Esophagus muscularis mucosa (tissue), 4 donors: ENCODE measurements at regions not wholly inside any gene's neighbourhood (a gene's known extent, or its start where the extent isn't known, plus 50 kb on each side); places are given as distances from the start of the nearest gene placed in this dataset.
A peak's percentile ranks its signal among the peaks of the same experiment; 100 is the strongest.

Source experiments
- DNase-seq: peaks from one replicate; pipeline ENCODE4 v3.0.0-alpha.2; 2017; ENCODE audit errors: extremely low spot score
- H3K27ac ChIP-seq, 4 donors: fragments of 200-600 bp; sonication (generic); replicated peaks in 1 of 4; 1 replicate in 3 of 4; 2 replicates in 1 of 4; pipeline ENCODE4 v1.5.1; 2016 to 2019; ENCODE audit warnings: mild to moderate bottlenecking in 1 of 4
- H3K27me3 ChIP-seq, 4 donors: fragments of 200-600 bp; sonication (generic); one replicate each; pipeline versions ENCODE4 v1.5.1 to v1.6.0; 2016 to 2019
- H3K36me3 ChIP-seq, 4 donors: fragments of 200-600 bp; sonication (generic); one replicate each; pipeline ENCODE4 v1.5.1; 2016 to 2019
- H3K4me1 ChIP-seq, 4 donors: fragments of 200-600 bp; sonication (generic); one replicate each; pipeline ENCODE4 v1.5.1; 2016 to 2019
- H3K4me3 ChIP-seq, 4 donors: fragments of 200-600 bp; sonication (generic); 1 replicate in 2 of 4; 2 replicates in 2 of 4; pipeline ENCODE4 v1.5.1; 2016 to 2019; ENCODE audit warnings: mild to moderate bottlenecking in 4 of 4, moderate library complexity in 1 of 4
- H3K9me3 ChIP-seq, 4 donors: fragments of 200-600 bp; sonication (generic); 1 replicate in 3 of 4; 2 replicates in 1 of 4; pipeline ENCODE4 v1.5.1; 2016 to 2019
- EP300 ChIP-seq: sonication (generic); formaldehyde crosslinking; IDR thresholded peaks from one replicate; pipeline ENCODE4 v1.6.1; 2017; ENCODE audit warnings: antibody characterized with exemption
- POLR2A ChIP-seq: fragments of 450-650 bp; IDR thresholded peaks from one replicate; pipeline ENCODE4 v1.6.1; 2017; ENCODE audit warnings: antibody characterized with exemption, moderate library complexity, mild to moderate bottlenecking, low read depth
- POLR2AphosphoS5 ChIP-seq, 2 donors: sonication (generic); formaldehyde crosslinking; IDR thresholded peaks; one replicate each; pipeline ENCODE4 v1.6.1; 2017; ENCODE audit warnings: antibody characterized with exemption in 2 of 2
- whole genome bisulfite sequencing: methylation state at CpG from one replicate; pipeline ENCODE4 v1.1.5; 2018; 5-methylcytosine and 5-hydroxymethylcytosine counted together
- intact Hi-C: fragments of 100-400 bp; cut with DNase I; formaldehyde crosslinking; loops from one replicate; pipeline ENCODE4 v1.15.1; 2023
- TF ChIP-seq, protein P1 (sequence below), 3 experiments: fragments of 200-600 bp in 2 of 3; fragments of 450-650 bp in 1 of 3; sonication (generic) in 2 of 3; IDR thresholded peaks; one replicate each; pipeline ENCODE4 v1.5.1; 2017 to 2019; ENCODE audit warnings: antibody characterized with exemption in 3 of 3, mild to moderate bottlenecking in 2 of 3, moderate library complexity in 1 of 3

DNA sequence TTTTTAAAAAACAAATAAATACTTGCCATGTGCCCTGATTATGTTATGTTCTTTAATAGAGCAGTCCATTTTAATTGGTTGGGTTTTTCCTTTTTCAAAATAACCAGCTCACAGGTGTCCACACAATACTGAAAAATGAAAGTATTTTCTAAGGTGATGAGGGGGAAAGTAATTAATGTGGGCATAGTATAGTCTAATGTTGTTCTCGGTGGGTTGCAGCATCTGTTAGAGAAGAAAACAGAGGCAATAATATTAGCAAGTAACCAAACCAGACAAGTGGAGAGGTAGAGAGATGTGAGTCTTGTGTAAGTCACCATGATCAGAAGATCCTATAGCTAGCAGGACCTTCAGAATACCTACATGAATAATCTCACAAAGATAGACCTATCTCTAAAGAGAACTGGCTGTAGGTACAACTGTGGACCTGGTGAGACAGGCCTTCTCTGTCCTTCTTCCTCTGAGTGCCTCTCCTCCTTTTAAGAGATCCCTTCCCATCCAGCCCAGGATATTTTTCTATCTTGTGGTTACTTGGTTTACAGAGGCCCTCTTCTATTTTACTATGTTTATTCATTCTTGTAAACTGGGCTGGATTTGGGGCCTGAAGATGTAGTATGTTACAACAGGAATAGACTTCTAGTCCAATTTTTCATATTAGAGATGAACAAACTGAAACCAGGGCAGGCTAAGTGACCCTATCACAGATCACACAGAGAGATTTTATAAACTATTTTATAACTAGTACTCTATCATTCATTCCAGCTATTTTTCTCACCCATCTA is 67.1 kb upstream of the MSTN start:
- intact Hi-C loops: no loop called here
- Histone ChIP-seq H3K9me3 (no peaks in the 10 kb centered on the region), H3K27ac (no peak overlapping the region), H3K36me3 (no peaks in the 10 kb centered on the region), H3K4me1 (no peaks in the 10 kb centered on the region), H3K4me3 (no peak overlapping the region), H3K27me3 (no peaks in the 10 kb centered on the region)
- TF ChIP-seq EP300 (no peak), POLR2A (no peak)
- TF ChIP-seq, protein P1, sequence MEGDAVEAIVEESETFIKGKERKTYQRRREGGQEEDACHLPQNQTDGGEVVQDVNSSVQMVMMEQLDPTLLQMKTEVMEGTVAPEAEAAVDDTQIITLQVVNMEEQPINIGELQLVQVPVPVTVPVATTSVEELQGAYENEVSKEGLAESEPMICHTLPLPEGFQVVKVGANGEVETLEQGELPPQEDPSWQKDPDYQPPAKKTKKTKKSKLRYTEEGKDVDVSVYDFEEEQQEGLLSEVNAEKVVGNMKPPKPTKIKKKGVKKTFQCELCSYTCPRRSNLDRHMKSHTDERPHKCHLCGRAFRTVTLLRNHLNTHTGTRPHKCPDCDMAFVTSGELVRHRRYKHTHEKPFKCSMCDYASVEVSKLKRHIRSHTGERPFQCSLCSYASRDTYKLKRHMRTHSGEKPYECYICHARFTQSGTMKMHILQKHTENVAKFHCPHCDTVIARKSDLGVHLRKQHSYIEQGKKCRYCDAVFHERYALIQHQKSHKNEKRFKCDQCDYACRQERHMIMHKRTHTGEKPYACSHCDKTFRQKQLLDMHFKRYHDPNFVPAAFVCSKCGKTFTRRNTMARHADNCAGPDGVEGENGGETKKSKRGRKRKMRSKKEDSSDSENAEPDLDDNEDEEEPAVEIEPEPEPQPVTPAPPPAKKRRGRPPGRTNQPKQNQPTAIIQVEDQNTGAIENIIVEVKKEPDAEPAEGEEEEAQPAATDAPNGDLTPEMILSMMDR (IDR thresholded peaks at IDR 0.05): no peak
- no peak for DNase-seq
- 97% methylated on average over 1 of the region's 1 CpG for WGBS

DNA sequence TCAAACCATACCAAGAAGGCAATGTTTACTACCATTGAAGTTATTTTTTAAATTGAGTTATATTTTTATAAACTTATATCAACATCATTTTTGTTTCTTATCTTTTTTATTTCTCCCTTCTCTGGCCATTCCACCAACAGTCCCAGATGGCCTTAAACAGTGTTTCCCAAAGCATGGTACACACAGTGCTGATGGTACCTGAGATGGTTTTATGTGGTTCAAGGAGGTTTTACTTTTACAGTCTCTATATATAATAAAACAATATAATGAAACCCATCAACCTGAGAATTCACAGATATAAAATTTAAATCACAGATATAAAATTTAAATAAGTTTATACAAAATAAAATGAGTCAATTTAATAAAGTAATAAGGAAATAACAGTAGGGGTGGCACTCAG is 65.1 kb upstream of the MSTN start:
- DNase-seq: no peak
- Histone ChIP-seq H3K4me3 (no peak overlapping the region), H3K4me1 (no peaks in the 10 kb centered on the region), H3K9me3 (no peaks in the 10 kb centered on the region), H3K27me3 (no peaks in the 10 kb centered on the region), H3K27ac (no peak overlapping the region), H3K36me3 (no peaks in the 10 kb centered on the region)
- TF ChIP-seq EP300 (no peak), POLR2A (no peak), POLR2AphosphoS5 (IDR thresholded peaks at IDR 0.05) (no peak)
- TF ChIP-seq, protein P1 (IDR thresholded peaks at IDR 0.05): no peak
- intact Hi-C loops: no loop called here

- Histone ChIP-seq H3K9me3 (no peaks in the 10 kb centered on the region), H3K4me1 (no peaks in the 10 kb centered on the region), H3K27me3 (no peaks in the 10 kb centered on the region), H3K36me3 (no peaks in the 10 kb centered on the region), H3K4me3 (no peak overlapping the region), H3K27ac (no peak overlapping the region)
- no peak for DNase-seq
- intact Hi-C loops: no loop called here
- TF ChIP-seq, protein P1 (IDR thresholded peaks at IDR 0.05): no peak
- TF ChIP-seq EP300 (no peak), POLR2A (no peak), POLR2AphosphoS5 (IDR thresholded peaks at IDR 0.05) (no peak)
Measured at GRCh38 chr2:190126798-190127197, 64.3 kb upstream of the MSTN start.

DNA sequence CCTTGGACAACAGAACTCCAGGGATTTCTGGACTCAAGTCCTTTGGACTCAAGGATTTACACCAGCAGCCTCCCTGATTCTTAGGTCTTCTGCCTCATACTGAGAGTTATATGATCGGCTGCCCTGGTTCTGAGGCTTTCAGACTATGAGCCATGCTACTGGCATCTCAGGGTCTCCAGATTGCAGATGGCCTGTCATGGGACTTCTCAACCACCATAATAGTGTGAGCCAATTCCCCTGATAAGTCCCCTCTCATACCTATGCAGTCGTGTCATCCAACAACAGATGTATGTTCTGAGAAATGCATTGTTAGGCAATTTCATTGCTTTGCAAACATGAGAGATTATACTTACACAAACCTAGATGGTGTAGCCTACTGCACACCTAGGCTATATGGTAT is 61.4 kb upstream of the MSTN start:
- peaks cover 0 to 5% (median 0%) of the 10 kb centered on the region in 4 donors for H3K4me1 ChIP-seq
- TF ChIP-seq POLR2AphosphoS5 (IDR thresholded peaks at IDR 0.05): no peak
- TF ChIP-seq, protein P1 (IDR thresholded peaks at IDR 0.05): no peak
- TF ChIP-seq EP300: no peak
- TF ChIP-seq POLR2A: no peak
- no peaks in the 10 kb centered on the region for H3K9me3 ChIP-seq
- WGBS: 86% methylated on average over 2 of the region's 2 CpGs
- intact Hi-C loops: no loop called here
- no peak overlapping the region for H3K27ac ChIP-seq
- no peaks in the 10 kb centered on the region for H3K36me3 ChIP-seq
- H3K4me3 ChIP-seq: no peak overlapping the region
- DNase-seq: no peak
- no peaks in the 10 kb centered on the region for H3K27me3 ChIP-seq

DNA sequence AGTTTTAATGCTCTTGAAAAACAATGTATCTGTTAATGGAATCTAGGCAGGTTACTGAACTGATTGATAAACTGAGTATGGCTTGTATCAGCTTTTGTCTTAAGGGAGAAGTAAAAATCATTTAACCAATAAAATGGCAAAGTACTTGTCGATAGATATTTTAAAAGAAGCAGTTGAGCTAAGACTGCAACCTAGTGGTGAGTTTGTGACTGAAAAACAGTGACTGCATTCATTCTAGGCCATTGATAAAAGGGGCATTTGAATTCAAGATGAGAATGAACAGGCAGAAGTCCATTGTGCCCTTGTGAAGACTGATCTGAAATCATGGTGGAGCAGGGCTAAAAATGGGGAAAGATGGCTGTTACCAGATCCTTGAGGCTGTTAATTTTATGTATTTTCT is 59.4 kb upstream of the MSTN start:
- H3K27me3 ChIP-seq: no peaks in the 10 kb centered on the region
- intact Hi-C loops: no loop called here
- WGBS: 78% methylated on average over 1 of the region's 1 CpG
- DNase-seq: no peak
- H3K9me3 ChIP-seq: no peaks in the 10 kb centered on the region
- TF ChIP-seq, protein P1 (IDR thresholded peaks at IDR 0.05): peak in 1 of 3 experiments; percentile 27
- TF ChIP-seq POLR2A: no peak
- H3K27ac ChIP-seq: no peak overlapping the region
- no peaks in the 10 kb centered on the region for H3K36me3 ChIP-seq
- peaks cover 0 to 5% (median 0%) of the 10 kb centered on the region in 4 donors for H3K4me1 ChIP-seq
- no peak overlapping the region for H3K4me3 ChIP-seq
